ENCODE measurements at regions not wholly inside any gene's neighbourhood (a gene's known extent, or its start where the extent isn't known, plus 50 kb on each side); places are given as distances from the start of the nearest gene placed in this dataset.

DNA sequence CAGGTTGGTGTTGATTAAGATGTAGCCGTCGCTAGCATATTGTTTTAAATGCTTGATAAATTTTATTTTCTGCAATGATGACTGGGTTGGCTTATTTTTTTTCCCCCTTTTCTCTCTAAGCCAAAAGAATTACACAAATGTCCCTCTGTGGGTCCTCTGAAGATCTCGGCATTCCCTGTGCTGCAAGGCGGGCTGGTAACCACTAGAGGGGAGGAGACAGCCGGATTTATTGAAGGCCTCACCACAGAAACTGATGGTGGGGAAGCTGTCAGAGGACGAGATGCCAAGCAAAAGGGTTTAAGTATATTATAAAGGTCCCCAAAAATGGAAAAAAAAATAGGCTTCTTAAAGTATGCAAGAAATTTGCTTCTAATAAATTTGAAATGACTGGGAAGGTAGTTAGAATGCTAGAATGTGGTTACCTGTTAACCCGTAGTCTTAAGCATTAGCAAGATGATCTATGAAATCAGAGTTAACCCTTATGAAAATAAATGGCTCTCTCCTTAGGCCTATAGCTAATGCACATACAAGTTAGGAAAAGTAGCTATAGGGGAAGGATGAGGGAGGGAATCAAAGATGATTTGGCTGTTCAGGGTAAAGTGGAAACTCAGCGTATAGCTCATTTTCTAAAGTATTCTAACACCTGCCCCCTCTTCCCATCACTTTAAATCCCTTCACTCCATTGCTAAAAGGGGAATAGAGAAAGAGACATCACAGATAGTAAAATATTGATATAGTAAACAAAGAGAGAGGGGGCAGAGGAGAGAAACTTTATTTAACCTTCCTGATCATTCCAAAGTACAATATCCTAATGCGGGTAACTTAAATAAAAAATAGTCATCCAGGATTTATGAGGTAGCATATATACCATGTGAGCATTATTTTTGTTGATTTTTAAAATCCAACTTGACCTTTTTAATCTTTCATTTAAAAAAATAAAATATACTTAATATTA is 894.5 kb upstream of the POU3F3 start:
- DNase-seq (ENCODE audit: low read depth, low spot score), result peak; percentile 53

DNA sequence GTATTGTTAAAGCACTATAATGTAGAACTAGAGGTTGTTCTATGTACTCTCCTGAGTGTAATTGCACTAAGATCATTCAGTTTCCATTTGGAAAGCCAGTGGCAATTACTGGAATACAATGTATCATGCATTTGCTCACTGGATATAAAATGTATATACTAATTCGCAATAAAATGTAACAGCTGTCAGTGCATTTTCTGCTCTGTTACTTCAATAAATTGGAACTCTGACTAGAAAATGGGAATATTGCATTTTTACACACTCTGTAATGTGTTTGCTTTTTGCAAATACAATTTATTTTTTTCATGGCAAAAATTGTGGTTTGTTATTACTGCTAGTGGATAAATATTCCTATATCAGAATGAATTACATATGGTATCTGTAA is 893.8 kb upstream of the POU3F3 start:
- no peak for DNase-seq (ENCODE audit: low read depth, low spot score)

DNA sequence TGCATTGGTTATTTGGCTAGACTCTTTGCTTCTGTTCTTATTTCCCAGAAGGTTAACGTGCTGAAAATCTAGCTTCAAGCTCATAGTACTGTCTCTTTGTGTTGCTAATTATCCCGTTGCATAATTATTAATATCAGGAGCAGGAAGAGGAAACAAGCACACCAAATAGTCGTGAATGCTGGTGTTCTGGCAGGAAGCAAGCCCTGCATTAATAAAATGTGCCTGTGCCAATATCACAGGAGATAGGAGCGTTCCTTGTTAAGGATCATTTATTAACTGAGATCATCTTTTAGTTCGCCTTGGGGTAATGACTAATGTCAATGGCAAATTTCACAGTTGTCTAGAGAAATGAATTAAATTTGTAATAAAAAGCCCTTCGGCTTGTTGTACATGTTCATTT is 893.0 kb upstream of the POU3F3 start:
- DNase-seq (ENCODE audit: low read depth, low spot score), result no peak

DNA sequence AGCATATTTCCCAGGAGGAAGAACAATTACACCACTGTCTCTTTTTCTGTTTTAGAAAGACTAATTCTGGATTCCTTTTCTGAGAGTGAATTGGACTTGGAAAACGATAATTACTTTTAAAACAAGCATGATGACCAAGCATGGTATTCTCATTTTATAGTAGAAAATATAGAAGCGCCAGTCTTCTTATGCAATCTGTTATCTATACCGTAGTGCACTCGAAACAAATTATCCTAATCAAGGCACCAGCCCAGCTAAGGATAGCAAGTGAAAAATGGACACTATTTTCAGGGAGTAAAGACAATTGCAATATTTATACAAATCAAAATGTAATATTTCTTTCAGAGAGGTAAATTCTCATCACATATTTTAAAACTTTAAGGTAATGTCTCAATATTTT is 892.1 kb upstream of the POU3F3 start:
- no peak for DNase-seq (ENCODE audit: low read depth, low spot score)

DNA sequence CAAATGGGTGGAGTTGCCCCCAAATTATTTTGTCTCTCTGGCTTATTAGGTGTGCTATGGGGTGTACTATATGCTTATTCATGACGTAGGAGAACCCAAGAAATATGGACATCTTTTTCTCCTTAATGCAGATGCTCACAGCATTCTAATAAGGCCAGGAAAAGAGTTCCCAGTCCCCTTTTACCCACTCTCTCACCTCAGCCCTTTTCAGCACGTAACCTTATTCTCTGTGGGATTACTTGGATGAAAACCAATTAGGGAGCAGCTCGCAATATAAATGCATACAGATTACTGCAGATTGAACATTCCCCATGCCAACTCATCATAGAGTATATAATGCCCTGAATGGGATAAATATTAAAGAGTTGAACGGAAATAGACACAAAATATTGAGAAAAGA is 891.2 kb upstream of the POU3F3 start:
- no peak for DNase-seq (ENCODE audit: low read depth, low spot score)

DNA sequence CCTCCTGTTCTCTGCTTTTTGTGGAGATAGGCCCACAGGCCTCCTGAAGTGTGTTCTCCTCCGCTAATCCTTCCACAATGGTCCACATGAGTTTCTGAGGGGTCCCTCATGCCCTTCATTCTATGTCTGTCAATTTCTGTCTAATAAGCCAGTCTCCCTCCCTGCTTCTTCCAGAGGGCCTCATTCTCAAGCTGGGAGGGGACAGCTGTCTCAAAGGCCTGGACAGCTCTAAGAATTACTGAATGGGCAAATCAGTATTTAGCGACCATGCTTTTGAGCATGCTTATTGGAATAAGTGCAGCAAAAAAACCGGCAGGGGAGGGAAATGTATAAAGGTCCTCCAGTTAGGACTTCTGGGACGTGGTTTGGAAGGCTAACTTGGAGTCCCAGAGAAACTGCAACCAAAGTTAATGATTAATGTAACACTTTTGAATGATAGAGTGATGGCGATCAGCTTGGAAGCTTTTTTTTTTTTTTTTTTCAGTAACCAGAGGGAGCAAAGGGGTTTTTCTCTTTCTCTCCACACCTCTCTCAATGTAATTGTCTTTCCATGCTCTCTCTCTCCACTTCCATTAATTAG is 890.7 kb upstream of the POU3F3 start:
- DNase-seq (ENCODE audit: low read depth, low spot score), result no peak

DNA sequence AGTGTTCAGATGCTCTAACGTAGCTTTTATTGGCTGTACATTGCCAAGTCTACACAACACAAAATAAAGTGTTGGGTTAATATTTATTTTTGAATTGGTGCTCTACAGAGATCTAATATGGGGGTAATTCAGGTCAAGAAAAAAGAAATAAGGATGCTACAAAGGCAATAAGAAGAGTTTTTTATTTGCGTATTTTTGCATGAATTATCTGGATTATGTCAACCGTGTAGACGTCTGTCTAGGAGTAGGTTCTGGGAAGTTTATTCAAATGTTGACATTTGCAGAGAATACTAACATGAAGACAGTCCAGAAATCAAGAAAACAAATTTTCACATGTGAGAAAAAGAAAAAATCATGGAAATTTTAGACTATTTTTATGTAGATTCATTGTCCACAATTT is 876.7 kb upstream of the POU3F3 start:
- DNase-seq (ENCODE audit: low read depth, low spot score), result no peak

DNA sequence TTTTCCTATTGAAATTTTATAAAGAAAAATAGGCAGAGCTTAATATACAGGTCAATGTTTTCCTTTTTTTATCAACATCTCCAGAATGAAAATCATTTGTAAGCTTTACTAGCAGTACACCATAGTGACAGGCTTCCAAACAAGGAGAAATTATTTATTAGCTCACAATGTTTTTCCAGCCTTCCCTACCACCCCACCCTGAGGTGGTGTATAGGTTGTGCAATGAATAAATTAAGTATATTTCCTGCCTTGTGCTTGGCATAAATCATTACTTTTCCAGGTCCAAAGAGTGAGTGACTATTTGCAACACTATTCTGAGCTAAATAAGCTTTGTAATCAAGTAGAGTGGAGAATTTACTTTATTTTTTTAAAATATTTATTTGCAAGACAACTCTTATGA is 876.2 kb upstream of the POU3F3 start:
- no peak for DNase-seq (ENCODE audit: low read depth, low spot score)

DNA sequence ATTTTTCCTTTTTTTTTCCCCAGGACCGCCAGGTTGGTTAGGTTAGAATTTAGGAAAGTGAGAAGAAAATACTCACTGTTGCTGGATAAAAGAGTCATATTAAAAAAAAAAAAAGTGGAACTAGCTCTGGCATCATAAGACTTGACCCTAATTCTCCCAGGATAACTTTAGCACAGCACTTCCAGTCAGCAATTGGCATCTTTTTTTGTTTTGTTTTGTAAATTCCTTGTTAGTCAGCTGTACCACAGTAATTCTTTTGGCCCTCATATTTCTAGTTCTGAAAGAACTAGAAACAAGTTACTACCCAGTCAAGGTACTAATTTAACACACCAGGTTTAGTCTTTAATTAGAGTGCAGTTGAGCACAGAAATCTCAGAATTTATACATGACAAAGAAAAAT is 873.5 kb upstream of the POU3F3 start:
- DNase-seq (ENCODE audit: low read depth, low spot score), result no peak

DNA sequence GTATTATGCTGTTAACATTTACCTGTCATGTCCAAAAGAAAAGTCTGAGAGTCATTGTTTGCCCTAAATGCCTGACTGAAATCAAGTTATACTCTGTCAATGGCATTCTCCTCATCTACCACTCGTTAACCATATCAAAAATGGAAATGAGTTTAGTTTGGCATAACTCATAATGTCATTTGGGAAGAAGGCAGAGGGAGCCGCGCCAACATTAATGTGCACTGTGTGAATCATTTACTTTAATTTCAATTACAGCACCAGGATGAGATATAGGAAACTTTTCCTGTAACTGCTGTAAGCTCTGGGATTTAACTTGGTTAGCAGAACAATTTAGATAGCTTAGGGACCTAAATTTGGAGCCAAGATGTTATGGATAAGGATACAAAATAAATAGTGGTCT is 871.2 kb upstream of the POU3F3 start:
- no peak for DNase-seq (ENCODE audit: low read depth, low spot score)

DNA sequence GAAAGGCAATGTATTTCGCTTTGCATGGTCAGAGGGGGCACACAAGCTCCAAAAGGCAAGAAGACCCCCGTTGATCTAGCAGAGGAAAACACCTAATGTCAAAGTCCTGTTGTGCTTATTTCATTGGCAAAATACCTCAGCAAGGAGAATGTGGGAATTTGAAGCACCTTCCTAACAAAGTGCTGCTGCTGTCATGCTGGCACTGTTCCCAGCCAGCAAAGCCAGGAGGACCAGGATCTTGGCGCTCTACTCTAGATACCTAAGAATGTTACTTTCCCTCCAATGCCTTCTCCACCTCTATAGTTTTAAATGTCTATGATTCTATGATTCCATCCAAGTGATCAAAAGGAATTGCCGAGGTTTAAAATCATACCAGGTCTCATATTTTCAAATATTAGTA is 867.9 kb upstream of the POU3F3 start:
- DNase-seq (ENCODE audit: low read depth, low spot score), result no peak

DNA sequence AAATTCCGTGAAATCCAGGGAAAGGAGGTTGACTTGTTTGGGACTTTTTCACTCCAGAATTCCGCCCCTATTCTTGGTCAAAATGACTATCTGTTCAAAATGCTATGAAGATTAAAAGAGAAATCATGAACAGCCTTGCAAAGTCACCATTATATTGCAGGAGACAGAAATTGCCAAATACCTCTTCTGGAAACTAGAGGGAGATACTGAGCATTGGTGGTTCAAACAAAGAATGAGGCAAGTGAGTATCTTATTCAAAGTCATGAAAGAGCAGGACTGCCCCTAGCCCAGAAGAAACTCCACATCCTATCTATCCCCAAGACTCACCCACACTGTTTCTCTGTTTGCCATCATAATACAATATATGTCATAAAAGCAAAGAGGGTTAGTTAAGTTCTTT is 862.3 kb upstream of the POU3F3 start:
- DNase-seq (ENCODE audit: low read depth, low spot score), result no peak

DNA sequence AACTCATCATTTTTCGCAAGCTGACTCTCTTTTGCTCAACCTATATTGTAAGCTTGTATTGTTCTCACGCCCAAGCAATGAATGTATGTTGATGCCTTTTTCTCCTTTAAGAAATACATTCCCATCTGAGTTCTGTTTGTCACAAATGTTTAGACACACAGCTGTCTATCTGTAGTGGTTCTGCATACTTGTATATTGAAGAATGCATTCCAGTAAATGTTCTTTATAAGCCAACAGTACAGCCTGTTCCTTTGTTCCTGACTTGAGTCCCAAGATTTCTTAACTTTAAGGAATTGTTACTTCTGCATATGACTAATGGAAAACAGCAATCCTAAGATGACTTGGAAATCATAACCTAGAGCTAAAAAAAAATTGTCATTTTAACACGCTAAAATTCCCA is 849.1 kb upstream of the POU3F3 start:
- DNase-seq (ENCODE audit: low read depth, low spot score), result no peak

DNA sequence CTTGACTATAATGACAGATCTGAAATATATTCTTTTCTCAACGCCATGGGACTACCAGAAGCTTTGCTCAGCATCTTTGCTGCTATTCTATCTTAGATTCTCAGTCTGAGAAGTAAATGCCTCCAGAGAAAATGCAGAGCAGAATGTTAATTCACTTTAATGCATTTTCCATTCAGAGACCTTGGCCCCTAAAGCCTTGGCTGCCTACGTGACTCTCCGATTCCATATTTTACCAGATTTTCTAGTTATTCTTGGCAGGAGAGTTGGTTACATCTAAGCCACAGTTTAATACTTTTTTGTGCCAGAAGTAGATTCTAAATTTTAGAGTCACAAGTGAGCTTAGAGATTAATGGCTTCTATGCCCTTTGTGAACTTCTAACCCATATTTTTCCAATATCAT is 837.1 kb upstream of the POU3F3 start:
- DNase-seq (ENCODE audit: low read depth, low spot score), result no peak

DNA sequence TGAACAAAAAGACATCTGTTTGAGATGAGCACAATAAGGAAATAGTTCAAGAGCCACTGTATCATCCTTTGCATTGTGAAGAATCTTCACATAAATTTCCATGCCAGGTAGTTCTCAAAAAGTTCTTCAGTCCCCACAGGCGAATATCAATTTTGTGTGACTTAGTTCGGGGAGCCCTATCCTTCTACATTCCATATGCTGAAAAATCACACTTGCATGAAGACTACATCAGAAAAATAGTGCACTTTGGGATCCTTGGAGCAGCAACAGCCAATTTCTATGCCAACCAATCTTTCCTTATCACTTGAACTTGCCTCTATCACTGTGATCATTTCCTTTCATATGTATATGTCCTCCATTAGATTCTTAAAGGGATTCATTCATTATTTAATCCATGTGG is 830.6 kb upstream of the POU3F3 start:
- DNase-seq (ENCODE audit: low read depth, low spot score), result no peak

DNA sequence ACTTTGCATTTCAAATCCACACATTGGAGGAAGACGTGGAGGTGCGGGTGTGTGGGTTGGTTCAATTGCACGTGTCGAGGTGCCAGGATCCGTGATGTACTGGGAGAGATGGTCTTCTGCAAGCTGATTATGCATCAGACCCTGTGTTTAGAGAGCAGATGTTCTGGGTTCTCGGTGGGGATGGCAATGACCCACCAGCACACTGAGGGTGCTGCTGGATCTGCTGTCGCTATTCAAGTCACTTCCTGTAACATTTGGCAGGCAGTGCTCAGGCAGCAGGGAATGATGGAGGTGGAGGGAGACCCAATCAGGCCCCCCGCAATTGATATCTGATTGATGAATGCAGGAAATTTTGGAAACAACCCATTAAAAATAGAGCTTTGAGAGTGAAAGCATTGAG is 830.1 kb upstream of the POU3F3 start:
- no peak for DNase-seq (ENCODE audit: low read depth, low spot score)

DNA sequence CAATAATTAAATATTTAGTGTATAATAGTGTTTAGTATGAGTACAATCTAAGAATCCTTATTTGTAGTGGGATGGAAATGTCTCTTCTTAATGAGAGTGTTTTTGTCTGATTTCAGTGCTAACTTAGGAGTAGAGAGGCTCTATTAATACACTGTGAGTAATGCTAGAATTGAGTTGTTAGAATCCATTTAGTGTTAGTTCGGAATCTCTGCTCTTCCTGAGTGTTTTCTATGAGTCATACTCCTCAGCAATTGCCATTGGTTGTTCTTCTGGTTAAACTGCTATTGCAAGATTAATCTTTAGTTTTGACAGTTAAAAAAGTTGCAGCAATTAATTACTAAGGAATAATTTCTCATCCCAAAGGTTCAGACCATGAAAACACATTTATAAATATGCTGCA is 828.6 kb upstream of the POU3F3 start:
- DNase-seq (ENCODE audit: low read depth, low spot score), result no peak

DNA sequence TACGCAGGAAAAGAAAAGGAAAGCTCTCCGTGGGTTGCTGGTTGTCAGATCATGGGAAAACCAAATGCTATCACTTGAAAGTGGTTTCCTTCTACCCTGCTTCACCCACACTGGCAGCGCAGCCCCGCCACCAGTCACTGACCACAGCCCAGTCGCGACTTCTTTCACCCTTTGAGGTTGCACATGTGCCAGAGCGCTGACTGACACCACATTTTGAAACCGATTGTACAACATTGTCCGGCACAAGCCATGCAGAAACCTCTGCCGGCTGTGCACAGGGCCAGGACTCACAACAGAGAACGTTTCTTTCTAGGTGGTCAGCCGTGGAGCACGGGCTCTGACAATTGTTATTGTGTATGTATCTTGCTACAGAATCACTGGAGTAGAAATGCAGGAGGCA is 827.2 kb upstream of the POU3F3 start:
- DNase-seq (ENCODE audit: low read depth, low spot score), result no peak

DNA sequence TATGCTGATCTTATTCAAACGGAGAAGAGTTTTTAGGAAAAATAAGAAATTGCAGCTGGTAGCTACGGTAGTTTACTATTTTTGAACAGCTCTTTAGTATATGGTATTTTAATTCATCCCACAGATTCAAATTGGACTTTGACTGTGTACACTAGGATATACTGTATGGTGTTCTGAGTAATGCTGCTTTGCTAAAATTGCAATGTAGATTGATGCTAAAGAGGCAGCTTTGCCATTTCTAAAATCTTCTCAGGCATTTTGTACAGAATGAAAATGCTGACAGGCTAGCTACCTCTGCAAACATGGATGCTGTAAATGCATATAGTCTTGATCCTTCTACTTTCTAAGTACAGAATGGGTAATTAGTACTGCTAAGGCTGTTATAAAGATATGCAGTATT is 826.6 kb upstream of the POU3F3 start:
- DNase-seq (ENCODE audit: low read depth, low spot score), result no peak

DNA sequence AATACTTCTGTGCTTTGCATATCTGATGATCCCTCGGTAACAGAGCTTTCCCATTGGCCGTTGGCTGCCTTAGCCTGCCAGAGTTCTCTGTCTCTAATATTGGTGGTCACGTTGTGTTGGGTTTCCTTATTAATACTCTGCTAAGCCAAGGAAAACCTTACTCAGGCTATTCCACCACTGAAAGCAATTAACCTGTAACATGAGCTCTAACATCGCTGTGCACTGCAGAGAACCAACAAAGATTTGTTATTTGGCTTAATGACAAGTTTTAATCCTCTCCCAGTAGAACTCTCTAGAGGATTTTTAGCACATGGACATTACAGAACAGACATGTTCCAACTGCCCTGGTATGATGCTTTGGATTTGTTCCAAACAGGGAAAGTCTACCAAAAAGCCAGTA is 825.9 kb upstream of the POU3F3 start:
- DNase-seq (ENCODE audit: low read depth, low spot score), result no peak

DNA sequence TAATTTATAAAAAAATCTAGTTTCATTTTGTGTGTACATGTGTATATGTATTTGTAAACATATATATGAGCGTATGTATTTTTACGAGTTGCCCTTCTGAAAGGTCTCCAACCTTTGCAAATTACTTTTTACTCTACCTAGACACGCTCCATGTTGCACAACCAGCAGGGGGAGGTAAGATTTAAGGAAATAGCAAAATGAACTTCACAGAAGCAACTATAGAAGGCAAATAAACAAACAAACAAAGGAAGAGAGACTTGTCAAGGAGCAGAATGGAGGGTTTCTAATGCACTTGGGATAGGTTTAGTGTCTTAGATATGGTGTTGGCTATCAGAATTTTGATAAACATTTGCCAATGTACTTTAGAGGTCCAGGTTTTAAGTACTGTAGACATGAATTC is 820.5 kb upstream of the POU3F3 start:
- no peak for DNase-seq (ENCODE audit: low read depth, low spot score)

DNA sequence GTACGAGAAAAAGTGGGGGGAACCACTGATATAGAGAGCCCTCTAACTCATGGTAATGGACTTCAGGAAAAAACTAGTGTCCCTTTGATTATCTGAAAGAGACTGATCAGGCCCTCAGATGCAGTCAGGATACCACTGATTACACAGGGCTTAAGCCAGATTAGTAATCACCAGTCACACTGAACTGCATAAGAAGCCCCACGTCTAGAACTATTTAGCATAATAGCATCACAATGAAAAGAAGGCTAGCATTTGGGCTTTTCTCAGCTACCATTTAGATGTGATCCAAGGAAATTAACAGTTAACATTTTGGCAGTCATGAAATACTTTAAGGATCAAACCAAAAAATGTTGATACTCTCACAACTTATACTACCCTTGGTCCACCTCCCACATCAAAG is 813.1 kb upstream of the POU3F3 start:
- DNase-seq (ENCODE audit: low read depth, low spot score), result no peak

DNA sequence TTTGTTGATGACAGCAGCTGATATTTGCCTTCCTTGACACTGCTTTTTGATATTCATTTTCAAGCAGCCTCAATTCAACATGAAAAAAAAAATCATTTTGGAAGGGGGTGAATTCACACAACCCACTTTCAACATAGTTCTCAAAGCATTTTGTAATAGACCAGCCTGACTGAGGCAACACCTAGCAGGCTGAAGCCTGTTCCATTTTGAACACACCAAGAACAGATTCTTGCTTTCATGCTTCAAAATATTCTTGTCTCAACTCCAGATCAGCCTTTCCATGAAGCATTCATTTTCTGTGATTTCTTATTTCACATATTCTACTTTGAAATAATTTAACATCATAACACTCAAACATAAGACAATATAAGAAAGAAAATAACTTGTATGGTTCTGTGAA is 812.6 kb upstream of the POU3F3 start:
- no peak for DNase-seq (ENCODE audit: low read depth, low spot score)

DNA sequence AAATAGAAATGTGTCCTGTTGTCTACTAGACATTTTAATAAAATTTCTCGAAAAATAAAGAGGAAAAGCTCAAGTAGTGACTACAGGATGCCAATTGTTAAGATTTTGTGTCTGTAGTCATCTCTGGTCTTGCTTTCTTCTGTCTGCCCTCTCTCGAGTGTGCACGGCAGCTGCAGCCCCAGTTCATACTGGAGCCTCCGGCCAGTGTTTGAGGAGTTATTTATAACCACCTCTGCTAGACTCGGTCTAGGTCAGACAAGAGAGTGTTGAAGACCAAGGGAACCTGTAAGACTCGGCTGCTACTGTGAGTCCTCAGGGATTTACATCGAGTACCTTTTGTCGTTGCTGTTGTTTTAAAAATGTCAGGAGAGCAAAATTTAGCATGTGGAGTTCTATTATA is 810.1 kb upstream of the POU3F3 start:
- no peak for DNase-seq (ENCODE audit: low read depth, low spot score)
